Amniotic epithelial cell (primary cell): ENCODE measurements at regions not wholly inside any gene's neighbourhood (a gene's known extent, or its start where the extent isn't known, plus 50 kb on each side); places are given as distances from the start of the nearest gene placed in this dataset.

Experiments used
- DNase-seq: peaks from one replicate; pipeline ENCODE4 v3.0.0-alpha.2; 2010; ENCODE audit warnings: low read depth

DNA sequence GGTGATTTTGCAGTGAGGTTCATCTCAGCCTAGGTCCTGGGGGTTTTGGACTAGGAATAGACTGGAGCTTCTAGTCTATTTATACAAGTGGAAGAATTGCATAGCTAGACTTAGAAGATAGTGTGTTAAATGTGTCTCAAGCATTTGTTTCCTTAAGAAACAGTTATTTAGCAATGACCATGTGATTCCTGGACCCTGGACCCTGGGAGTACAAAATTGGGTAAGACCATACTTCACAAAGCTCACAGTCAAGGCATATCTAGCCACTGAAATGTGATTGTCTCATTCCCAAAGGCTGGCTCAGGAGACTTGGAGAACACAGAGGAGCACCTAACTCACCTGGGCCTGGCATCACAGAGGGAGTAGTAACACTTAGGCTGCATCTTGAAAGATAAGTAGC is 754.5 kb downstream of the SATB2 start:
- DNase-seq, result no peak

DNA sequence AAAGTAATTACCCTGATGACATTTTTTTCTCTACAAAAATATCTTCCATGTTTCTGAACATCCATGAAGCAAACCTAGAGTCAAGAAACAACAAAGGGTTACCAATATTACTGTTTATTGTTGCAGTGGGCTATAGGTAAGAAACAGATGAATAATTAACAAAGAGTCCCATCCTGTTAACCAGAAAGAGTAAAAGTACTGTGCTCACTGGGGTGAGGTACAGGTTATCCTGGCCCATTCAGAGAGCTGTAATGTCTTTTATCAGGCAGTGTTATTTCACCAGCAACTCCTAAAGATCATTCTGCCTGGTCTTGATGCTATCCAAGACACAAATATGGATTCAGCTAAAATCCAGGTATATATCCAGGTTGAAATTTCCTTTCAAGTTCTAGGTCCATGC is 754.9 kb downstream of the SATB2 start:
- DNase-seq, result no peak

DNA sequence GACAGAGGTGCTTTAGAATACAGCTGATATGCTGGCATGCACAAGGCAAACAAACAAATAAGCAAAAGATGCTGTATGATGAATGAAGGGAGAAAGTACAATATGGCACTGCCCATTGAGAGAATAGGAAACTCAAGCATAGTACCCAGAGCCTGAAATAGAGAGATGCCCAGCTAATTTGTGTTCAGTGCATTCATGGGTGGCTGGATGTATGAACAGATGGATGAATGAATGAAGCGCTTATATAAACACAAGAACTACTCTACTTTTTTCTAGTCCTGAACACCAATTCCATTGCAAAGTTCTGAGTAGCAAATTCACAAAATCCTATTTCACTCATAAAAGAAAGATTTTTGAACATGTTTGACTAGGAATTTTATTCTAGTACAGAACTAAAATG is 756.3 kb downstream of the SATB2 start:
- no peak for DNase-seq

DNA sequence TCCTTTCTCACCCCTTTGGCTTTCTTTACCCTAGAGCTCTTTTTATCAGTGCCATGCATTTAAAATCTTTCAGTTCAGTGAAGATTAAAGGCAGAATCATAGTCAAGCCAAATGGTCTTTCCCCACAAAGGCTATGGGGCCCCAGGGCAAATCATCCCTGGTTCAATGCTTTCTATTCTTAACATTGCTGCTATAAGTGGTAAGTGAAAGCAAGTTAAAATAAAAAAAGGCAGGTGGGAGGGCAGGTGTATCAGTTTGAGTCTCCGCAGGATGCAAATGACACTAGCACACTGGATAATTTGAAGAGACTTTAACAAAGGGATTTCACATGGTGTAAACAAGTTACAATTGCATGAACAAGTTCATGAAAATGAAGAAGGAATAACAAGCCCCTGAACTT is 757.4 kb downstream of the SATB2 start:
- DNase-seq, result no peak

DNA sequence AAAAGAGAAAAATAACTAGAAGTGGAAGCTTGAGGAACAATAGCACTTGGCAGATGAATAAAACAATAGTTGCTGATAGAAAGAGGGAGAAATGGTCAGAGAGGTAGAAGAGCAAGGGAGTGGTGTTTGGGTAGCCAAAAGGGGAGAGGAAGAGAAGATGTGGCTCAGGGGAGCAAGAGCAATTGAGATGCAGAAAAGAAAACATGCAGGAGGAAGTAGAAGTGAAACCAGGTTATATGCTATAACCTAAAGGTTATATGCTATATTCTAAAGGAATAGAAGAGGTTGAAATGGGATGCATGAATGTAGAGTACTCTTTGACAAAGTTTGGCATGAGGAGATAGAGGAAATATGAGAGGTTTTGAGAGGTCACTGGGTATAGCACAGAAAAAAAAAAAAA is 759.5 kb downstream of the SATB2 start:
- no peak for DNase-seq

DNA sequence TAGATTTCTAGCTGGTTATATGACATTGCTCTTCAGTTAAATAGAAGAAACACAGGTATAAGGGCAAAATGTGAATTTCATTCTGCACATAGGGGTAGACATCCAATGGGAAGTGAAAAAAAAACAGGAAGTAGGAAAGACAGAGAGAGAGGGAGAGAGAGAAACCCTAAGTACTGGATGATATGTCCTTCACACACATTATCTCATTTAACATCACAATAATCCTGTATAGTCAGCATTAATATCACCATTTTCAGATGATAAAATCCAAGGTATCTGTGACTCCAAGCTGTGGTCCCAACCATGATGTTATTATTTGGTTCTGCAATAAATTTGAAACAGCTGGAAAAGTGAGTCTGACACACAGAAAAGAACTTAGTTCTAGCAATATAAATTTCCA is 759.9 kb downstream of the SATB2 start:
- no peak for DNase-seq

DNA sequence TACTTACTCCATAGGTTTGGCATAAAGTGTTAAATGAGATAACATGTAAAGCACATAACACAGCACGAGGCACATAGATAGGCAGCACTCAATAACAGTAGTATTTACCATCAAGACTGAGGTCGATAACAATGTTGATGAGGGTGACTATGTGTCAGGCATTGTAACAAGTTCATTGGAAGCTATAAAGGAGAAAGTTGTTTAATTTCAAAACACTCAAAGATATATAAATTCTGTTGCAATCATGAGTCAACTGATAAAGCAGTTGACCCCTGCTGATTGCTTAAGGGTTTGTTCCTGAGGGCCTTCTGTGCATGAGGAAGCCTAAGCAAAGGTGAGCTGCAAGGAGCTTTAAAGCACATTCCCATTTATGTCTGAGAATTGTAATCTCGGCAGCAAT is 760.5 kb downstream of the SATB2 start:
- DNase-seq, result no peak

DNA sequence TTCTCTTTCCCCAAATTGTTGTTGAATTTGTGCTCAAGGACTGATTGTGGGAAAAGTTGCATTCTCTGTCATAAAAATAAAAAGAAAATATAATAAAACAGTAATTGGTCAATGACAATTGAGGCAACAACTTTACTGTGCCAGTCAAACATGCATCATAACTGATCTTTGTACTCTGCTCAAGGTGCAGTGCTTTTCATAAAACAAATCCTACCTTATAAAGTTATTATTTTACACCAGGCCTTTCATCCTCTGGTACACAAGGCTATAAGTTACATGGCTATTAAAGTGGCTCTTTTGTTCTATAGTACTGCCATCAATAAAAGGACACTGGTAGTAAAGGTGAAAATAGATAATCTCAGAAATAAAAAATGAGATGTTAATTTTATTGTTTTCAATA is 761.9 kb downstream of the SATB2 start:
- no peak for DNase-seq

DNA sequence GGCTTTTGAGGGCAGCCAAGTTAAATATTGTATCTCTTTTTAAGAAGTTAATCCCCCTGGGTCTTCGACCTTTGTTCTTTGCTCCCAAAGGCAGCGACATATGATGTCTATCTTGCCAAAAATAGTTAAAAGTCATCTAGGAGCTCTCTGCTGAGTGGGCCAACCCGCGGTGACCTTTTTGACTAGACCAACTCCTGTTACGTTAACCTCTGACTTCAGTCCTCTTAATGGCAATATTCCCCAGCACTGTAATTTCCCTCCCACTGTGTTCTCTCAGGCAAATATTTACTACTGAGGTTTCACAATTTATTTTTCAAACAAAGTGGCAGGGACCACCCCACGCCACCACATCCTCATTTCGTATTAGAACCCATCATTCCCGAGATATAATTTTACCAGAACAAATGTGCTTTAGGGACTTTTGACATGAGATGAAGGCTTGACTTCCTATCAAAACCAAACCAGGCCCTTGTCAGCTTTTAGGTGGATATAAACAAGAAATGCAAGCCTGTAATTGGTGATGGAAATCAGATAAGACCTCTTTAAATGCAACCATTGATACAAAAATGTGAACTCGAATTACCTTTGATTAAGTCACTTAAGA is 764.7 kb downstream of the SATB2 start:
- DNase-seq, result no peak

DNA sequence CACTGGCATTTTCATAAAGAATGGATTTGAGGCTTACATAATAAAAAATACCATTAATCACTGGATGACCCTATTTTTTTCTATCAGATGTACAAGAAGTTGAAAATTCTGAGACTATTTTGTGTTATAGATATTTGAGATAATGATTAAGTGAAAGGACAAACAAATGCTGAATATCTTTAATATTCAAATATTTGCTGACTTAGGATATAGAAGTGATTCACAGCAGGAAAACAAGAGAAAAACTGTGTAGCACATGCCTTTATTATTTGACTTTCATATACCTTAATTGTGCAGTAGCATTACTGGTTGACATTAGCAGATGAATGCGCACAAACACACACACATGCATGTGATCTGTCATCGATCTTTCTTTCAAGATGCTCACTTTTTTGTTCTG is 766.5 kb downstream of the SATB2 start:
- DNase-seq, result no peak

DNA sequence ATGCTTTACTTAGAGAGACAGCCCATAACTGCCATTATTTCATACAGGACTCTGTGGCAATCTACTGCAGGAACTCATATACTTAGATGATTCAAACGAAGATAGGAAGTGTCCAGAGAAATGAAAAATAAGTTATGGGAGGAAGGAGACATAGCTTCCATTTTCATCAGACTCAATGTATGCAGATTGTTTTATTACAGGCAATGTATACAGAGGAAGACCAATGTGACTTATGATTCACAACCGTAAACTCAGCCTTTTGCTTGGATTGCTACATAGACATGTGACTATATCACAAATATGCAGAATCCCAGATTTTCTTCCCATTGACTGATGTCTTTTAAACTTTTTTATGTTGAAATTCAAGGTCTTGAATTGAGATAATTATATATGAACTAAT is 793.4 kb downstream of the SATB2 start:
- no peak for DNase-seq

DNA sequence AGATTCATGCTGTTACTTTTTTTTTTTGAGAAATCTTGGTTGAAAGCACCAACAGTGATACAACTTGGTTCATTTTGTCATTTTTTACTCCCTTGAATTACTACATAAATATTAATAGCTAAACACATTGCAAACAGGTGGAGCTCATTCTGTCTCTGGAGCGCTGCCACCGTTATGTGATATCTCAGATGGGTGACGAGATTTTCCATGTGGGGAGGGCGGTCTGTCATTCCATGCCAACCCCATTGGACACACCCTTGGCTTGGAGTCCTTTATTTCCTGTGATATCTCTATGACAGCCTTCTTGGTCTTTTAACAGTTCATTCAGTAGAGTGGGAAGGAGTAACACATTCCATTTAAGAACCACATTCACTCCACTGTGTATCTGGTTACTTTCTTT is 794.8 kb downstream of the SATB2 start:
- no peak for DNase-seq

DNA sequence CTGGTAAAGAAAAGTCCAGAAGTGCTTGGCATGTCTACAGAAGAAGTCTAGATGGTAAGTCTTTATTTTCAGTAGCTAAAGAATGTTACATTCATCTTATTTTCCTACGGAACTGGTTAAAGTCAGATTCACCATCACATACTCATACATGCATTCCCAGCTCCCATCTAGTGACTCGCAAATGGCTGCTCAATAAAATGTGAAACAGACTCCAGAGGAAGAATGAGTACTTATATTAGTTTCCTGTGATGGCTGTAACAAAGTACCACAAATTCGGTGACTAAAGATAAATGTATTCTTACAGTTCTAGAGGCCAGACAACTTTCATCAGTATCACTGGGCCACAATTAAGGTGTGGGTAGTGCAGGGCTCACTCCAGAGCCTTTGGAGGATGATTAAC is 797.2 kb downstream of the SATB2 start:
- no peak for DNase-seq

DNA sequence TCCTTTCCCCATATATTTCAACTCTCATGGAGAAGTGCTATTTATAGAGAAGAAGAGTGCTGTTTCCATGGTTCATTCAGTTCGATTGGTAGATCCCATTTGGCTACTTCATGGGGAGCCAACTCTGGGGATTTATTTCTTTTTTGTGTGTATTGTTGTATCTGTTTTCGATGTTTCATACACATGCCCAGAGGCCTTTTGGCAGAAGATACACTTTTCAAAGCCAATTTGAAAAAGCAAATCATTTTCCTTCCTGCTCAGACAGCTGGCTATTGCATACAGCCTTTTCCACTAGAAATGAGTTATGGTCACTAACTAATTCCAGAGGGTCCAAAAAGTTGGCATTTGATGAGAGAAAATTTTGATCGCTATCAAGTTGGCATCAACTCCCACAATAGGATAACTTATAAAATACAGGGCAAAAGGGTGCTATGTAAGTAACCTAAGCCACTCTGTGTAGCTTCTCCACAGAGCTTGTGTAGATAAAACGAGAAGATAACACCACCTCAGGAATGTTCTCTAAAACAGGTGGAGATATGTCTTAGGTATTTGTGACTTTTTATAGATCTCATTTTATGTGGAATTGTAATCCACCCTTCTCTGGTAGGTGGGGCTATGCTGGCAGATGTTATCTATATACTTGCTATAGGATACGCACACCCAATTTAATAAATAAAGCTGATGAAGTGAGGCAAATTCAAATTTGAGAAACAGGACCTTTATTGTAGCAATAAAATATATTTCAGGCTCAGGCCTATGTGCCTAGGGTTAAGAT is 798.5 kb downstream of the SATB2 start:
- no peak for DNase-seq

DNA sequence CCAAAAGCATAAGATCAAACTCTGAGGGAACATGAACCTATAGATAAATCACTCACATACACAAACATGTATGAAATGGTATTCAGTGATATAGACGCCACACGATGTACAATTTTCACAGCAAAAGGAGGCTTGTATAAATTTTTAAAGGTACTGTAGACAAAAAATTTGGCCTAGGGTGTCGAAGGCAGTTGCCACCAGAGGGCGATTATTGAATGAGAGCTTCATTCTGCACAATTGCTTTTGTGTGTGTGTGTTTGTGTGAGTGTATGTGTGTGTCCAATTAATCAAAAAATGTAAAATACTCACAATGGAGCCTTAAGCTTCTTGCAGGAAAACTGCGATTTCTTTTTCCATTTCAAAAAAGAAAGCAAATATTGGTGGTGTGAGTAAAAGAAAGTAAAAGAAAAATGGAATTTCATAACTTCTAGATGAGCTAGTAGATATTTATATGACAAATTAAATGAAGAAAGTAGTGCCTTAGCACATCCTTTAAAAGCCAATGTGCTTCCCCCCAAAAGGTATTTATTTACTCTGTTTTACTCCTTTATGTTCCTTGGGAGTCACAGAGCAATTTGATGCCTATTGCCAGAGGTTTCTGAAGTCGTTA is 800.1 kb downstream of the SATB2 start:
- no peak for DNase-seq

DNA sequence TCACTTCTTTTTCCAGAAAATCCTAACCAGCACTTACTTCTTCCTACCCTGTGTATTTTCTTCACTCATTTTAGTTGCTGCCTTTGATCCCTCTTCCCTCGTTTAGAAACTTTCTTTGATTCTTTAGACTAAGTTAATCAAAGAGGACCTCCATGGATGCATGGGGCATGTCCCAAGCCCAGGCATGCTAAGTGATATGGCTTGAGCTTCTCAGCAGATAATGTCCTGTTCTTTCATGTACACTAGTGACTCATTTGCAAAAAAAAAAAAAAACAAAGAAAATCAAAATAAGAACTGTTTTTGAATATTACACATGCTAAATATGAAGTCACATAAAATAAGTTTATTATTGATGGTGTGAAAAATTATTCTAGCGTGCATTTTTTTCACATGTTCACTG is 800.9 kb downstream of the SATB2 start:
- no peak for DNase-seq

DNA sequence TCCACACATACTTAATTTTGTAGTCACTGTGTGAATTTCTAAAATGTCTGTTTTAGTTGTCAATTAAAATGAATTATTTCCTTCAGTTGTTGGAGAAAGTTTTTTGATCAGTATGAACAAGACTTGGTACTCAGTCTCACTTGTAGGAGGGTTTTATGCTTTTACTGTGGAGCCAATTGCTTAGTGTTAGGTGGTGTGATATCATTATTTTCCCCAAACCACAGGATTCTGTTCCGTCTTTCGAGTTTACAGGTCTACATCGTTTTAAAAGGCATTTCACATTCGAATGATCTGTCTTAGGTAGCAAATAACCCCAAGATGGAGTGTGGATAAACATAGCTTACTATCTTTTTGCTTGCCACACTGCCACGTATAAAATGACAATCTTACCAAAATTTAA is 803.1 kb downstream of the SATB2 start:
- DNase-seq, result no peak

DNA sequence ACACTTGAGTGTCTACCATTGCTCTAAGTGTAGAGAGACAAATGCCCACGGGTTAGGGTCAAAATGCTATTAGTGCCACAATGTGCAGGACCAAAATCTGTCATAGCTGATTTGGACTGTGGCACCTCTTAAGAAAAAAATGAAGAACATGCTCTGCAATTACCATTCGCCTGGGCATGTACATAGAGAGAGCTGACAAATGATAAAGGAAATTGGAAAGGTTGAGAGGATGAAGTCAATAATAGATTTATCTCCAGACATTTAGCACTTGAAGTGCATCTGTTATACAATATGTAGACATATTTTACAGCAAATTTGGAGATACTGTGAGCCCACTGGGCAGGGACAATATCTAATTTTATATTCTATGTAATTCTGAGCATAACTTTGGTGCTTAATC is 804.4 kb downstream of the SATB2 start:
- no peak for DNase-seq

DNA sequence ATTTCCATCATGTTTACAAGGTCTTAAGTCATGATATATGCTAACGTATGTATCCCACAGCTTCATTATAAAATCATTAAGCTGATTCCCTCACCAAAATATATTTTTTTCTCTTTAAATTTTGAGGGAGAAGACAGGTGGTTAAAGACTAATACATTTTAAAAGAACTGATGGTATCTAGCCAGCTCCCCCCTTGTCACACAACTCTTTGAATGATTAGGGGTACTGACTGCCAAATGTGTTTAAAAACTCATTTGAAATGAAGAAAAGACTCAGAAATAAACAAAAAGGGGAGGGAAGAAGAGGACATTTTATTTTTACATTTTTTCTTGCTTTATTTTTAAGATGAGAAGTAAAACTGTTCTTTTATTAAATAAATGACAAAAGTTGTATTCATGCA is 805.3 kb downstream of the SATB2 start:
- no peak for DNase-seq

DNA sequence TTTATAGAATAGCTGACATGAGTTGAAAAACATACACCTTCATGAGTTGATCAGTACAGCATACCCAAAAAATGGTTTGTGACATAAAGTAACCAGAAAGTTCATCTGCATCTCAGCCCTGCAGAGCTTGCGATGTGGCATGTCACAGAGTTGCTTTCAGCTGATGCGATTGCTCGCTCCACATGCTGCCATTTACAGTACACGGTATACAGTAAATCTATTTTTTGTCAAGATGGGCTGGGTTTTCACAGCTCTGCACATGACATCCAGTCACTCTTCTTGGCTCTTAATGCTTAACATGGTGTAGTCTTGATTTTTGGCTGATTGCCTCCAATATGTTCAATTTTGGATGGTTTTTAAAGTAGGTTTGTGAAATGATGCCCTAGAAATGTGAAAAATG is 811.9 kb downstream of the SATB2 start:
- DNase-seq, result no peak

DNA sequence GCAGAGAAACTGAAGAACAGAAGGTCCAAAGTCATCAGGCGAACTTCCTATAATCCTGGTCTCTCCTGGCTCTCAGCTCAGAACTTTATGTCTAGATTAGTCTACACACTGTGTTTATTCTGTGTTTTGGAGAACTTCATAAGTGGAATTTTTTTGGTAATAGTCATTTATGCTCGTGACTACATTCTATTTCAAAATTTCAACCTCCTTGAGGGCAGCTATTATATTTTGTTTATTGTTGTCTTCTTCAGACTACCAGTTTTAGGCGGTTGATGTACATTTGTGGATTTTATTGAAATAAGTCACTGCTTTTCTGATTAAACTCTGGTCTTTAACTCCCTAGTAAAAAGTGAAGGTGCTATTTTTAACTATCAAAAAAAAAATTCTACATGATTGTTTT is 816.6 kb downstream of the SATB2 start:
- no peak for DNase-seq

DNA sequence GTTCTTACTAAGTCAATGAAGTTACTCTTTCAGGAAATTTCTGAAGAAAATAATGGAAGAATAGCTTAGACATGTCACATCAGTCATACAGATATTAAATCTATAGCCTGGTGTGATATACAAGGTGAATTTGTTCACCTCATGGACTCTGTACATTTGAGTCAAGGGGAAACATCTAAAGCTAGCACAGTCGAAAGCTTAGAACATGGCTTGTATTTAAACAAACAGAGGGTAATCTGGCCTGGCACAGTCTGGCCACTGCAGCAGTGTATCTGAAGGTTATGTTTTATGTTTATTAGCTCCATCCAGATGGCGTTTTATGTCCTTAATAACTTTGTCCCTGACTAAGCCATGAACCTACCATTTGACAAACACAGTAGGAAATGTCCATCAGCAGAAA is 817.3 kb downstream of the SATB2 start:
- DNase-seq, result no peak

DNA sequence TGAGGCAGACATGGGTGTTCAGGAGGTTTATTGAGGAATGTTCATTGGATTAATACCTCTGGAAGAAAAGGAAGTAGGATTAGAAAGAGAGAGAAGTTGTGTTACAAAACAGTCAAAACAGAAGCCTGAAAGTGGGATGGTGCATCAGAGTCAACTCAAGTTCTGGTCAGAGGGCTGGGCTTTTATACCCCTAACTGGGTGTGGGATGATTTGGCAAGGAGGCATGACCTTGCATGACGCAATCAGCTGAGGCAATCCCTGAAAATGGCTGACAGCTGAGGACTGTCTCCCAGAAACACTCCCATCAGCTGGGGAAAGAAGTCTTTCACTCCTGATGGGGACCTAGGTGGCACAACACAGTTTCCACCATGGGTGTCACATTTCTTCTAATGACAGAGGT is 818.2 kb downstream of the SATB2 start:
- no peak for DNase-seq

DNA sequence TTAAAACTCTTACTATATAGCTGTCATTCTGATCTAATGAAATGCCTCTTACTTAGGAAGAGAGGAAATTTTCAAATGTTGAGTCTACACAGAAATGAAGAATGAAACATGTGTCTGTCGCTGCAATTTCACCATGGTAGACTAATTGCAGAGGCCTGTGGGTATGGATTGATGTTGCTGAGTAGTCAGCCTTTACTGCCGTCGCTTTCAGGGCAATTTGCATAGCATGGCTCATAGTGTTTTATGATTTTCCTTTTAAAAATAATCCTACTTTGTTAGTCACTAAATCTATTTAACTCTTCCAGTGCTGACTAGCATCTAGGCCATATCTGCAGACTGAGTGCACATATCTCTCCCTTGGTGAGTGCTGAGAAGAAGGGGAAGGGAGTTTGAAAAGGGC is 819.2 kb downstream of the SATB2 start:
- DNase-seq, result no peak
